IMR-90 (cell line): ENCODE measurements at regions not wholly inside any gene's neighbourhood (a gene's known extent, or its start where the extent isn't known, plus 50 kb on each side); places are given as distances from the start of the nearest gene placed in this dataset.
A peak's percentile ranks its signal among the peaks of the same experiment; 100 is the strongest.

Experiments used
- ATAC-seq: fragments of 200-7000 bp; cut with Tn5 transposase; 2 replicates; pipeline ENCODE4 v1.9.1; 2020; ENCODE audit warnings: low read depth, mild to moderate bottlenecking, moderate library complexity
- BruUV-seq: library from RNA; stranded (reverse); fragments of 400-500 nt; replicated peaks from 2 replicates; lab custom pipeline; 2021; lab: Mats Ljungman, UMichigan
- CTCF ChIA-PET: fragments of 300-600 bp; formaldehyde crosslinking; extraction: SDS; loops from one replicate; lab custom pipeline; 2021; ENCODE audit warnings: antibody characterized with exemption; lab: Yijun Ruan, JAX
- POLR2A ChIA-PET: fragments of 300-600 bp; sonication (Branson Sonifier 250); formaldehyde crosslinking; loops from one replicate; lab custom pipeline; 2022; ENCODE audit warnings: antibody characterized with exemption; ENCODE audit not compliant: unreplicated experiment; lab: Charles Lee
- DNase-seq: peaks from one replicate; pipeline ENCODE4 v3.0.0; 2013
- H2AFZ ChIP-seq: replicated peaks from 2 replicates; pipeline ENCODE3; 2013; ENCODE audit warnings: low read length, mild to moderate bottlenecking; ENCODE audit not compliant: poor library complexity
- H2AK5ac ChIP-seq: 2 replicates; pipeline ENCODE4 v1.6.1; 2013; ENCODE audit warnings: low read depth, low read length, inconsistent platforms
- H2AK9ac ChIP-seq: replicated peaks from 2 replicates; pipeline ENCODE3; 2013; ENCODE audit warnings: mild to moderate bottlenecking, low read depth, low read length, moderate library complexity; ENCODE audit not compliant: poor library complexity
- H2BK120ac ChIP-seq: 2 replicates; pipeline ENCODE4 v1.6.1; 2013; ENCODE audit warnings: low read depth, low read length, inconsistent platforms
- H2BK15ac ChIP-seq: 3 replicates; pipeline ENCODE4 v1.6.1; 2013; ENCODE audit warnings: low read depth, low read length, inconsistent platforms
- H2BK20ac ChIP-seq: 2 replicates; pipeline ENCODE4 v1.6.1; 2013; ENCODE audit warnings: low read depth, mild to moderate bottlenecking, inconsistent platforms, low read length, moderate library complexity
- H2BK5ac ChIP-seq: 2 replicates; pipeline ENCODE4 v1.6.1; 2013; ENCODE audit warnings: mild to moderate bottlenecking, low read depth, low read length, inconsistent platforms; ENCODE audit not compliant: poor library complexity, severe bottlenecking
- H3K14ac ChIP-seq: replicated peaks from 2 replicates; pipeline ENCODE4 v1.6.1; 2013; ENCODE audit warnings: low read depth, low read length, inconsistent platforms
- H3K18ac ChIP-seq: 2 replicates; pipeline ENCODE4 v1.6.1; 2013; ENCODE audit warnings: low read depth, low read length, control low read depth
- H3K23ac ChIP-seq: 2 replicates; pipeline ENCODE4 v1.6.1; 2013; ENCODE audit warnings: low read depth, low read length, inconsistent platforms
- H3K27ac ChIP-seq: 2 replicates; pipeline ENCODE4 v1.5.1; 2013; ENCODE audit warnings: mild to moderate bottlenecking, control low read depth, low read length; ENCODE audit not compliant: insufficient read depth
- H3K27me3 ChIP-seq: 2 replicates; pipeline ENCODE4 v1.6.1; 2013; ENCODE audit warnings: low read length; ENCODE audit not compliant: control insufficient read depth, insufficient read depth
- H3K36me3 ChIP-seq: 2 replicates; pipeline ENCODE4 v1.6.1; 2013; ENCODE audit warnings: low read length, mixed read lengths; ENCODE audit not compliant: control insufficient read depth, insufficient read depth
- H3K4ac ChIP-seq: 2 replicates; pipeline ENCODE4 v1.6.1; 2013; ENCODE audit warnings: low read depth, low read length, inconsistent platforms
- H3K4me1 ChIP-seq: 2 replicates; pipeline ENCODE4 v1.6.1; 2013; ENCODE audit warnings: low read length, mixed read lengths; ENCODE audit not compliant: control insufficient read depth, insufficient read depth
- H3K4me2 ChIP-seq: 2 replicates; pipeline ENCODE4 v1.6.1; 2013; ENCODE audit warnings: low read depth, mild to moderate bottlenecking, control low read depth, low read length, moderate library complexity
- H3K4me3 ChIP-seq: 2 replicates; pipeline ENCODE4 v1.5.1; 2013; ENCODE audit warnings: low read depth, mild to moderate bottlenecking, control low read depth, low read length, moderate library complexity; ENCODE audit not compliant: insufficient read depth
- H3K56ac ChIP-seq: 2 replicates; pipeline ENCODE4 v1.6.1; 2013; ENCODE audit warnings: low read length, inconsistent platforms; ENCODE audit not compliant: insufficient read depth; ENCODE audit errors: extremely low read depth
- H3K79me1 ChIP-seq, 2 experiments: 2 replicates each; pipeline ENCODE4 v1.6.1; 2013; ENCODE audit warnings: low read length in 2 of 2, inconsistent platforms in 1 of 2, low read depth in 1 of 2
- H3K9ac ChIP-seq: 2 replicates; pipeline ENCODE4 v1.6.1; 2013; ENCODE audit warnings: low read depth, low read length, control low read depth
- H3K9me1 ChIP-seq: 2 replicates; pipeline ENCODE4 v1.6.1; 2013; ENCODE audit warnings: low read length, inconsistent platforms; ENCODE audit not compliant: insufficient read depth
- H3K9me3 ChIP-seq: 2 replicates; pipeline ENCODE4 v1.6.1; 2013; ENCODE audit warnings: low read length; ENCODE audit not compliant: control insufficient read depth, insufficient read depth
- H4K20me1 ChIP-seq: 2 replicates; pipeline ENCODE4 v1.6.1; 2013; ENCODE audit warnings: low read length, inconsistent platforms; ENCODE audit not compliant: insufficient read depth
- H4K5ac ChIP-seq: 2 replicates; pipeline ENCODE4 v1.6.1; 2013; ENCODE audit warnings: mild to moderate bottlenecking, low read depth, low read length, control low read depth
- H4K8ac ChIP-seq, 2 experiments: 2 replicates each; pipeline ENCODE4 v1.6.1; 2013; ENCODE audit warnings: low read depth in 2 of 2, low read length in 2 of 2, control low read depth in 1 of 2, inconsistent platforms in 1 of 2
- H4K91ac ChIP-seq: 2 replicates; pipeline ENCODE4 v1.6.1; 2013; ENCODE audit warnings: low read depth, low read length, inconsistent platforms; ENCODE audit not compliant: insufficient read depth
- CEBPB ChIP-seq: IDR thresholded peaks from 2 replicates; pipeline ENCODE4 v1.6.1; 2012; ENCODE audit warnings: low read depth, low read length, improper control_type of control experiment
- CHD1 ChIP-seq: IDR thresholded peaks from 2 replicates; pipeline ENCODE4 v1.6.1; 2012; ENCODE audit warnings: low read depth, low read length, improper control_type of control experiment
- MAFK ChIP-seq: IDR thresholded peaks from 2 replicates; pipeline ENCODE4 v1.6.1; 2012; ENCODE audit warnings: low read depth, low read length, improper control_type of control experiment
- MXI1 ChIP-seq: IDR thresholded peaks from 2 replicates; pipeline ENCODE4 v1.6.1; 2012; ENCODE audit warnings: low read depth, mild to moderate bottlenecking, low read length, moderate library complexity, borderline replicate concordance
- NFE2L2 ChIP-seq: fragments of 150-350 bp; IDR thresholded peaks from 2 replicates; pipeline ENCODE4 v1.6.1; 2016; ENCODE audit warnings: low read depth, mild to moderate bottlenecking, low read length
- RCOR1 ChIP-seq: IDR thresholded peaks from 2 replicates; pipeline ENCODE4 v1.6.1; 2012; ENCODE audit warnings: mild to moderate bottlenecking, low read length, improper control_type of control experiment; ENCODE audit not compliant: insufficient replicate concordance
- USF2 ChIP-seq: fragments of 150-350 bp; IDR thresholded peaks from 2 replicates; pipeline ENCODE4 v1.6.1; 2017; ENCODE audit warnings: mild to moderate bottlenecking, antibody characterized with exemption, low read length, low read depth
- WGBS, 2 experiments: methylation state at CpG; one replicate each; pipeline versions ENCODE4 v1.1.5 to v1.1.7; 2013; ENCODE audit warnings: missing lambda C conversion rate in 2 of 2; ENCODE audit not compliant: insufficient read length in 1 of 2; ENCODE audit errors: extremely low coverage in 2 of 2; 5-methylcytosine and 5-hydroxymethylcytosine counted together
- dilution Hi-C: fragments of 300-500 bp; cut with HindIII; formaldehyde crosslinking; loops from one replicate; pipeline ENCODE4 v1.14.3; 2018; ENCODE audit warnings: low sequenced_read_pairs; ENCODE audit not compliant: unreplicated experiment
- in situ Hi-C: fragments of 300-500 bp; cut with MboI; formaldehyde crosslinking; loops from 3 replicates; pipeline ENCODE4 v1.14.3; 2019; ENCODE audit warnings: low sequenced_read_pairs, inconsistent platforms, mixed read lengths
- intact Hi-C: fragments of 100-400 bp; cut with micrococcal nuclease; formaldehyde crosslinking; loops from 2 replicates; pipeline ENCODE4 v1.10.0; 2022

- Histone ChIP-seq H3K27ac (peak overlapping the region; percentile 28; the same call in 1 of the 2 replicates), H3K27me3 (no peaks in the 10 kb centered on the region), H2AK5ac (peak overlapping the region; percentile 54; the same call in 1 of the 2 replicates), H4K20me1 (no peaks in the 10 kb centered on the region), H3K9me1 (no peaks in the 10 kb centered on the region; the same call in none of the 2 replicates), H3K9me3 (no peaks in the 10 kb centered on the region), H3K4me3 (no peak overlapping the region), H2BK20ac (0 out of 2 replicates have a peak overlapping the region, but pooled peaks have one; percentile 27), H2AK9ac (no peak overlapping the region), H3K4ac (peak overlapping the region; percentile 39; the same call in 1 of the 2 replicates), H3K18ac (peak overlapping the region; percentile 97), H3K79me1 (no peaks in the 10 kb centered on the region), H3K14ac (peak overlapping the region; percentile 20; the same call in 1 of the 2 replicates), H3K4me1 (peaks cover 11% of the 10 kb centered on the region), H2BK120ac (peak overlapping the region; percentile 2), H4K5ac (peak overlapping the region; percentile 19; the same call in 1 of the 2 replicates), H2BK5ac (peak overlapping the region; percentile 25), H2AFZ (no peak overlapping the region), H4K8ac (peak overlapping the region in 1 of 2 experiments; percentile 58; a peak in 2 of 4 replicates), H3K4me2 (peak overlapping the region; percentile 25; the same call in 1 of the 2 replicates), H4K91ac (peak overlapping the region; percentile 66; the same call in 1 of the 2 replicates), H3K56ac (0 out of 2 replicates have a peak overlapping the region, but pooled peaks have one; percentile 13), H3K36me3 (no peaks in the 10 kb centered on the region), H3K23ac (no peak overlapping the region), H2BK15ac (peak overlapping the region; percentile 83; the same call in 1 of the 3 replicates), H3K9ac (no peak overlapping the region)
- intact Hi-C loops: loop anchor here (5.0 kb wide), 1 partner anchor 94 kb away; no protein-coding TSS in a partner anchor
- in situ Hi-C loops: no loop called here
- ChIA-PET POLR2A (interaction anchor here (0.6 kb wide), 1 partner anchor 384 kb away, joined by 3 read pairs; no protein-coding TSS in a partner anchor), CTCF (no interaction called here)
- TF ChIP-seq NFE2L2 (no peak), MXI1 (no peak), MAFK (no peak), CHD1 (no peak), CEBPB (no peak), USF2 (no peak), RCOR1 (no peak)
- DNase-seq (no peak), ATAC-seq (0 out of 2 replicates have a peak, but pooled peaks have one; percentile 16)
- WGBS, 2 experiments: 50% methylated on average over 2 of the region's 3 CpGs; no CpG with 5 or more reads in 1 of the 2 experiments
- dilution Hi-C loops: no loop called here
- no TSS peak for BruUV-seq
These were observed 383.8 kb upstream of the CITED2 start for GRCh38 chr6:139758209-139758611.
